NCI-H187 (cell line): ENCODE measurements at regions not wholly inside any gene's neighbourhood (a gene's known extent, or its start where the extent isn't known, plus 50 kb on each side); places are given as distances from the start of the nearest gene placed in this dataset.
"Not testable (repeated sequence)": the region's sequence is repeated elsewhere in the genome, so short reads cannot be mapped to it uniquely, and the experiment has no call there.

Experiments used
- DNase-seq, 2 experiments: peaks; one replicate each; lab custom pipeline; 2025; lab: John Stamatoyannopoulos, UW

DNA sequence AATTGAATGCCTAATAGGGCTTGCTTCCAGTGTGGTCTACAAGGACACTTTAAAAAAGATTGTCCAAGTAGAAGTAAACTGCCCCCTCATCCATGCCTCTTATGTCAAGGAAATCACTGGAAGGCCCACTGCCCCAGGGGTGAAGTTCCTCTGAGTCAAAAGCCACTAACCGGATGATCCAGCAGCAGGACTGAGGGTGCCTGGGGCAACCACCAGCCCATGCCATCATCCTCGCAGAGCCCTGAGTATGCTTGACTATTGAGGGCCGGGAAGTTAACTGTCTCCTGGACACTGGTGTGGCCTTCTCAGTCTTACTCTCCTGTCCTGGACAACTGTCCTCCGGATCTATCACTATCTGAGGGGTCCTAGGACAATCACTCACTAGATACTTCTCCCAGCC lies 411.5 kb downstream of the TENT5A start:
- no peak for DNase-seq

- DNase-seq: no peak
Measured at GRCh38 chr6:81331526-81331925, 421.0 kb downstream of the TENT5A start.

DNA sequence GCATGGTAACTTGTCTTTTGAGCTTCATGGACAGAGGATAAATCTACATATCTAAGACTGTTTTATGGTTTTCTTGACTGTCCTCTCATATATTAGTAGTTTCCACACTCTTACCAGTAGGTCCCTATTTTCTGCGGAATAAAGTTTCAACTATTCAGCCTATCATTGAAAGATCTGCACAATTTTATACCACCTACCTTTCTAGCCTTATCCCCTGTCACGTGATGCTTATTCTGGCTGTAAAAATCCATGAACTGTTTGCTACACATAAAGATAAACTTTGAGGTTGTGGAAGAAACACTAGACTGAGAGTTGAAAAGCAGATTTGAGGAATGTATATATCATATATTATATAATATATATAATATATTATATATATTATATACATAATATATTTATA lies 423.8 kb downstream of the TENT5A start:
- no peak for DNase-seq

DNA sequence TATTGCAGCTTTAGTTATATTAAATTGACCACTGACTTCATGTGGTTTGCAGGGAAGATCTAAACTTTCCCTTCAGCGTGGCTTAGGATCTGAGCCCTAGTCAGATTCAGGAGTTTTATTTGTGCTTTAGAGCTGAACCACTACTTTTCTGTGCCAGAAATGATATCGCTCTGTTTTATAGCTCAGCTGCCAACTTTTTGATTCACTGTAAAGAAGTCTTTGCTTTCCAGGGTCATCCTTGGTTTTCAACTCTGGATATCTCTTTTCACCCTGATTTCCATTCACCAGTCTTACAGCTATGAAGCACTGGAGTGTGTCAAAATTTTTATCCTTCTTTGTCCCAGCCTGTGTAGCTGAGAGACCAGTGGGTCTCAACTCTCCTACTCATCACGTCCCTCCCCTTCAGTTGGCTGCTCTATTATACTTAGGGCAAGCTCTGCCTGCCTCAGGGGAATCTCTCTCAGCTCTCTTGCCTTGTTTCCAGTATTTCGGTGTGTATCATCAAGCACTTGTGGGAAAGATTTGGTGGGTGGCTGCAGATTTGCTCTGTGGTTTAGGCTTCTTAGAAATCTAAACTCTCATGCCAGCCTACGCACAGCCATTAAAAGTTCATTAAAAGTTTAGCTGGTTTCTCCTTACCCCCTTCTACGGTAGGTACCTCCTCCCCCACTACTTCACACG lies 425.5 kb downstream of the TENT5A start:
- no peak for DNase-seq

DNA sequence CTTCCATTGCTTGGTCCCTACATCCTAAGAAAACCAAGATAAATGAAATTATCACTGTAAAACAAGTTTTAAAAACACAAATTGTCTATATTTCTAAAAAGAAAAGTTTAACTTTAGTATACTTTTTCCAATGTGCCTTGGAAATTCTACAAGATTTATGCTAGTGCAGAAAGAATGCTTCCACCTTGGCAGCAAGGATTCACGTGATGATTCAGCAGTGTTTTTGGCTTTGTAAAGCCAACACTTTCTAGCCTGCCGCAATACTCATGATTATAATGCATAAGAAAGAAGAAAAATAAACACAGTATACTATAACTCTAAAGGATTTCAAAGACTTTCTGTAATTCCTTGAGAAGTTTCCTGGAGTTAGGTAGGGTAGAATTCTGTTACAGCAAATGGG lies 442.7 kb downstream of the TENT5A start:
- no peak for DNase-seq

- no peak for DNase-seq
Measured at GRCh38 chr6:81308577-81309279, 443.8 kb downstream of the TENT5A start.

DNA sequence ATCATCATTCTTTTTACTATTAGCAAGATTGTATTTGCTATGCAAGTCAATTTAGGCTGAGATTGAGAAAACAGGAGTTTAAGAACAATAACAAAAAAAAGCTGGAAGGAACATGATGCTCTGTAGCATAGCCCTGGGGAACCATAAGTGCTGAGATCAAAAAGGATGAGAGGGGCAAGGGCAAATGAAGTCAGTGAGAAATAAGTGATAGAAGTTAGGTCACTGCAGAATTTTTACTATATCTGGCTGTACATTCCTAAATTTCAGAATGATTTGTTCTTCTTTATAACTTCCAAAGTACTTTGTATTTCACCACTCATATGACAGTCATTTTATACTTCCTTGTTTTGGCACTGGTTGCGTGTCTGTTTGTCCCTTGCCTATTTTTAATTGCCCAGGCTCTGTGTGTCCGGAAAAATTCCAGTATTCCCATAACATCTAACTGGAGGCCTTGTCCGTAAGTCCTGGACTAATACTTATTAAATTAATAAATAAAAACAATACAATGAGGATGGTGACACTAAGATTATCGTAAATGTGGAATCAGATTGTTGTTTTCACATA lies 444.7 kb downstream of the TENT5A start:
- no peak for DNase-seq

GRCh38 chr6:81304466-81304865 lies 448.0 kb downstream of the TENT5A start:
- no peak for DNase-seq

GRCh38 chr6:81300961-81301360 lies 451.5 kb downstream of the TENT5A start:
- no peak for DNase-seq

DNA sequence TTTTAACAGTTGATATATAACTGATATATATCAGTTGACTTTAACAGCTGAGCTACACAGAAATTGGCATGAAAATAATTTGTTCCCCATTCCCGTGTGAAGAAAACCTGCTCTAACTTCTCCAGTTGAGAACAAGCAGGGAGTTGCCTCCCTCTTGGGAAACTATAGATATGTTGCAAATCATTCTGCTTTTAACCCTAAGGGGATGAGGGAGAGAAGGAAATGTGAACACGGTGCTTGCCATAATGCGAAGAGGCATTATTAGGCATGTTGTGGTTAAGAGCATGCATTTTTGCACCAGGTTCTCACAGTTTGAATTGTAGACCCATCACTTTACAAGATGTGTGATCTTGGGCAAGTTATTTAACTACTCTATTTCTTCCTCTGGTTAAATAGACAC lies 453.7 kb downstream of the TENT5A start:
- DNase-seq: no peak

DNA sequence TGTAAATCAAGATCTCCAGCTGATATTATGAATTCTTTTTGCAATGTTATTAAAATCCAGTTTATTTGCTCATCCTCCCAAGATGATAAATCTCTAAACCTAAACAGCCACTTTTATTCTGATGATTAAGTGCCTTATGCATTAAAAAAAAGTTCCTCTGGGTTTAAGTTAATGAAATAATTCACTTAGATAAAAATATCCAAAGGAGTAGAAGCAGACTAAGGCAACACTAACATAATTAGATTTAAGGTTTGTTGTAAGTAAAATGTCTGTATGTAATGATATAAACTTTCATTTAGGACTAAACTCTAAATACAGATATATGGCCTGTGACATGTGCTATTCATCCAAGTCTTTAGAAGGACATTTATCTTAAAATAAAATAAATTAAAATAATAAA lies 457.2 kb downstream of the TENT5A start:
- DNase-seq: no peak

DNA sequence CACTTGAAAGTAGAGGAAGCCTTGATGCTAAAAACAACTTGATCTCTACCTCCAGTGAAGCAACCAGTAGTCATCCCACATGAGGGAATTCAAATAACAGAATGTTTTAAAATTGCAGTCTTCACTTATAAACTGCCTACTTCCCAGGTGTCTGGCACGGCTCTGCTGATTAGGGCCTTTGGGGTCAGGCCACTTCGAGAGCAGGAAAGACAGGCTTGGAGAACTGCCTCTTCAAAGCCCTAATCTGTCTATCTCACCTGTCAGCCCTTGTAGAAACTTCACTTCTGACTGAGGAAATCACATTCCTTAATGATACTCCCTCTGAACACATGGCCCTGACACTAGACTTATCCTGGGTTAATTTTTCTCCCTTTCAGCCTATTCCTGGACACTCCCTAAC lies 458.6 kb downstream of the TENT5A start:
- no peak for DNase-seq

DNA sequence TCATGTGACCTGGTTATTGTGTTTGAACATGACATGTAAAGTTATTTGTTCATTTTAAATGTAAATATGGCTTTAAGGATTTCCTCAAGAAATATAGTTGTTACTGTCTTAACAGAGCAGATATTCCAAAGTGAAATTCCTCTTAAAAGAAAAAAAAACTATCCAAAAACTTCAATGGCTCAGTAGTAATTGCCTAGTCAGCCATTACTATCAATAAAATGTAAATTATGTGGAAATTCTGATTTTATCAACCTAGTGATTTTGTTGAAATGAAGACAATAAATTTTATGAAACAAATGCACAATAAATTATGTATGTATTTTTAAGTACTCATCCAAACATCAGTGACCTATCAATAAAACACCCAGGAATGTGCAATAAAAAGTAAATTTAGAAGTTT lies 463.3 kb downstream of the TENT5A start:
- DNase-seq: no peak

DNA sequence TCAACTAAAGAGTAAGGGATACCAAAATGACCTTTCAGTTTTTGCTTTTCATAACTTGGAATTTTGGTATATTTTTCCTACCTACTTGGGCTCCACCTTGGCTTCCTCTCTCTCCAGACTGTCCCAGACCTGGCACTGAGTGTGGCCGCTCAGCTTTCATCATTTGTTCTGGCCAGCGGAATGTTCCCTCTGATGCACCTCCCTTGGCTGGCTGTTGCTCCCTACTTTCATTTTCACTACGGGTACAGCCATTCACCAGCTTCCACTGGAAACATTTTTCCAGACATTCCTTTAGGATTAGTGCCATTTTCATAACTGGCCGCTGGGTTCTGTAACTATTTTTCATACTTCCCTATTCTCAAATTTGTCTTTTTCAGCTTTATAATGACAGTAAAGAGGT lies 487.4 kb downstream of the TENT5A start:
- no peak for DNase-seq

DNA sequence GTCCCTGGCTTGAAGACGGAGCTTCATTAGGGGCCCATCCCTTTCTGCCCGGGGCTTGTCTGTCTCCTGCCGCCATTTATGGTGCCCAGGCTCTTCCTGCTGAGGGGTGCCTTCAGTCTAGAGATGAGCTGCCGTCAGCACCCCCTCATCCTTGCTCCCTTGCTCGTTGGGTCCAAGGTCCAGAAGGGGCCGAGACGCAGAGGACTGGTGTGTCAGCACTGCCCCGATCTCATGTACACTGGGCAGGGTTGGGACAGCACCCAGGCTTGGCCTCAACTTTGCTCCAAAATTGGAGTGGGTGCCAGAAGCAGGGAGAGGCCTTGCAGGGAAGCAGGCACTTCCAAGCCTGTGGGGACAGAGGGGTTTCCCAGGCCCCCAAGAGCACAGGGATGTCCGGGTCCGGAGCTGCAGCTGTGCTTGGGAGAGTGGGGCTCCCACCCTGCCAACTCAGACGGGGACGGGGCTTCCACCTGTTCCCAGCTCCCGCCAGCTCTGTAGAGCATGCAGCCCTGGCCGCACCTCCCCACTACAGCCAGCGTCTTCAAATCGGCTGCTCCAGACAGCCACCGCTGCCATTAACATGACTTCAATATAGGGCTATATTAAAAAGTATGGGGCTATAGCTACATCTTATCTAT lies 488.8 kb downstream of the TENT5A start:
- DNase-seq: no peak

GRCh38 chr6:81262656-81263055 lies 489.8 kb downstream of the TENT5A start:
- no peak for DNase-seq

GRCh38 chr6:81256223-81256622 lies 496.3 kb downstream of the TENT5A start:
- DNase-seq: not testable (repeated sequence)

DNA sequence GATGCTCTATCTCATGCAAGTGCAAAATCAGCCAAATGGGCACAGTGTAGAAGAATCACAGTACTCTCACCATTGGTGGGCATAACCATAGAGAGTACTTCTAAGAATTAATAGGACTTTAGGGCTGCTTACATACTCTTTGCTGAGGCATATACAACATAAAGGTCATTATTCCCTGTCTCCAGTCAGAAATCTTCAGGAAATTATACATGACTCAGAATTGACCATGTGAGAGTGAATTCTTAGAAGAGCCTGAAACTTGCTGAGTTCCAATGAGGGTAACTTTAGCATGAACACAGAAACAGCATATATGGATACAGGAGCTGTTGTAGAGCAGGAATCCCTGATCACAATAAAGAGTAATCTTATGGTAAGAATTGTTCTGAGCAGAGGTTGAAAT lies 498.7 kb downstream of the TENT5A start:
- DNase-seq: no peak

GRCh38 chr6:81252231-81252630 lies 500.2 kb downstream of the TENT5A start:
- DNase-seq: no peak

DNA sequence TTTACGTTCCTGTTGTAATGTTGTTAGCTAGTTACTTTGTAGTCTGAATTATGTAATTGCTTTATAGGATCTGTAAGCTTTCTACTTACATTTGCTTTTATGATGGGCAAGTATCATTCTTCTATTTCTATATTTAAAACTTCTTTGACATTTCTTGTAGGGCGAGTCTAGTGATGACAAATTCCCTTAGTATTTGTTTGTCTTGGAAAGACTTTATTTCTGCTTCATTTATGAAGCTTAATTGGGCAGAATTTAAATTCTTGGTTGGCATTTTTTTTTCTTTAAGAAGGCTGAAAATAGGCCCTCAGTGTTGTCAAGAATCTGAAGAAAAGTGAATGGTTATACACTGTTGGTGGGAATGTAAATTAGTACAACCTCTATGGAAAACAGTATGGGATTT lies 506.3 kb downstream of the TENT5A start:
- DNase-seq: no peak

DNA sequence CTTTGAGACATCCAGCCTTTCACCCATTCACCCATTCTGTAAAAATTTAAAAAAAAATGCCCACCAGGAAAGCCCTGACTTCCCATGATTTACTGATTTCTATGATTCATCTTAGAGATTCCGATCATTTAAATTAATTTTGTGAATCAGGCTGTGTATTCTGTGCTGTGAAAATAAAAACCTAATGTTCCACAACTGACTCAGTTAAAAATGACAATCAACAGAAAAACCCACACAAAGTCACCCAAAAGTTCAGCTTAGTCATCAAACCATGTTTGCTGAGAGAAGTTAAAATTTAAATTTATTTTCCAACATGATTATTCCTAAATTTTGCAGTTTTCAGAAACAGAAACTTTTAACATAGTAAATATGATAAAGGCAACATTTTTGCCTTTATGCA lies 509.9 kb downstream of the TENT5A start:
- no peak for DNase-seq

DNA sequence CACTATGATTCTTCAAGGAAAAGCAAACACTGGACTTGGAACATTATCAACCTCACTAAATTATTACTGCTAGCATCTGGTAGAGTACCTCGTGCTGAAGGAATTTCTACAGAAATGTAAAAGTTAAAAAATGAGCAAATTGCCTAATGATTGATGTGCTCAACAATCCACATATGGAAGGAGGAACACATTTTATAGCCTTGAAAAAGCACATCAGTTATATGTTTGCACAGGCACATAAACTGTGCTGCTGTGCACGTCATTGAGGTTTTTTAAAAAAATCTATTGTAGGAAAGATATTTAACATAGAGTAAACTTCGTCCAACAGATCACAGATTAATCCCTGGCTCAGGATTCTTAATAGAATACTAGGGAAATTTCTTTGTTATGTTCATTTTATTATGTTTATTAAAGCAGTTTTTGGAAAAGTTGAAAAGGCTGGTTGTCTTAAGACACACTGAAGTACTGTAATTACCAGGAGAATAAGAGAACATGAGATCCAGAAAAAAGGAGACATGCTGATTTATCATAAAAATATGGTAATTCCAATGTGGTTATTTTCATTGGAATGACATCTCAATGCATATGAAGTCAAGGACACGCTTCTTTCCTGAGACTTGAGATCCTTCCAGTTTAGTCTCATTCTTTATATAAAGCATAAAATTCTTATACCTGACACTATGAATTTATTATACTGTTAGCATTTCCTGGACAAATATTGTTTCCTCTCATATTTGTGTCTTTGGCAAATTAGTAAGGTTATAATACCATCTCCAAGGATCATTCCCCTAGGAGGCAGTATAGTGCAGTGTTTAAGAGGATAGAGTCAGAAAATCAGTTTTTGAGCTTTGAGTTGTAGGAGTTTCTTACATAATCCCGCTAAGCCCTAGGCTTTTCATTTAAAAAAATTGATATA lies 511.1 kb downstream of the TENT5A start:
- no peak for DNase-seq
